ENCODE measurements at regions not wholly inside any gene's neighbourhood (a gene's known extent, or its start where the extent isn't known, plus 50 kb on each side); places are given as distances from the start of the nearest gene placed in this dataset.

DNA sequence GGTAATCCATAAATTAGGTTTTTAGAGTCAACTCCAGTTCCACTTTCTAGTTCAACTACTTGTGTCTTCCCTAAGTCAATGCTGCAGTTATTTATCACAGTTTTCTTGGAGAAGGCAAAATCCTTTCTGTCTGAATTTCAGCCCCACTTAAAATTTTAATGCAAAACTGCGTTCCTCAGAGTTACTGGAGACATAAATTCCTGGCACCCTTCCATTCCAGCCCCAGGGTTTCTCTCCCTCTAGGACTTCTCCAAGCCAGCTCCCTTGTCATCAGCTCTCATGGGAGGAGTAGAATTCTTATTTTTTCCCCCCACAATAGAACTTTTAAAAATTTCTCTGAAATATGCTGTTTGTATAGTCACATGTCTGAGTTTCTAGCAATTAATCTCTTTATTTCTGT, 50.6 kb upstream of the PHOX2B start:
- no peak for DNase-seq
- TF ChIP-seq, protein P1, sequence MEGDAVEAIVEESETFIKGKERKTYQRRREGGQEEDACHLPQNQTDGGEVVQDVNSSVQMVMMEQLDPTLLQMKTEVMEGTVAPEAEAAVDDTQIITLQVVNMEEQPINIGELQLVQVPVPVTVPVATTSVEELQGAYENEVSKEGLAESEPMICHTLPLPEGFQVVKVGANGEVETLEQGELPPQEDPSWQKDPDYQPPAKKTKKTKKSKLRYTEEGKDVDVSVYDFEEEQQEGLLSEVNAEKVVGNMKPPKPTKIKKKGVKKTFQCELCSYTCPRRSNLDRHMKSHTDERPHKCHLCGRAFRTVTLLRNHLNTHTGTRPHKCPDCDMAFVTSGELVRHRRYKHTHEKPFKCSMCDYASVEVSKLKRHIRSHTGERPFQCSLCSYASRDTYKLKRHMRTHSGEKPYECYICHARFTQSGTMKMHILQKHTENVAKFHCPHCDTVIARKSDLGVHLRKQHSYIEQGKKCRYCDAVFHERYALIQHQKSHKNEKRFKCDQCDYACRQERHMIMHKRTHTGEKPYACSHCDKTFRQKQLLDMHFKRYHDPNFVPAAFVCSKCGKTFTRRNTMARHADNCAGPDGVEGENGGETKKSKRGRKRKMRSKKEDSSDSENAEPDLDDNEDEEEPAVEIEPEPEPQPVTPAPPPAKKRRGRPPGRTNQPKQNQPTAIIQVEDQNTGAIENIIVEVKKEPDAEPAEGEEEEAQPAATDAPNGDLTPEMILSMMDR (IDR thresholded peaks at IDR 0.05) = no peak
- peaks cover 0 to 19% (median 9%) of the 10 kb centered on the region in 9 donors for H3K4me1 ChIP-seq
- H3K36me3 ChIP-seq = no peaks in the 10 kb centered on the region
- no peaks in the 10 kb centered on the region for H3K9me3 ChIP-seq
- H3K4me3 ChIP-seq = no peak overlapping the region
- ATAC-seq = no peak
- intact Hi-C loops (cut with DNase I) = no loop called here
- whole genome bisulfite sequencing, 2 donors = 63 to 65% methylated on average over 1 of the region's 1 CpG
- H3K27ac ChIP-seq = no peak overlapping the region
- H3K27me3 ChIP-seq = peaks cover 0 to 23% (median 5%) of the 10 kb centered on the region in 7 donors
